HL-60 (cell line): ENCODE measurements at regions not wholly inside any gene's neighbourhood (a gene's known extent, or its start where the extent isn't known, plus 50 kb on each side); places are given as distances from the start of the nearest gene placed in this dataset.

ENCODE experiments used
- POLR2AphosphoS5 ChIP-seq: IDR thresholded peaks from 2 replicates; pipeline ENCODE4 v1.6.1; 2012; ENCODE audit warnings: low read depth
- SPI1 ChIP-seq: IDR thresholded peaks from 2 replicates; pipeline ENCODE4 v1.6.1; 2012; ENCODE audit warnings: low read depth, mild to moderate bottlenecking, borderline replicate concordance
- TF ChIP-seq, protein P1 (sequence below): IDR thresholded peaks from one replicate; pipeline ENCODE4 v1.5.1; 2011; ENCODE audit warnings: low read length, control low read depth, inconsistent platforms; ENCODE audit not compliant: insufficient read depth
- TF ChIP-seq, protein P2 (sequence below): IDR thresholded peaks from 2 replicates; pipeline ENCODE4 v1.6.1; 2012; ENCODE audit warnings: low read depth; ENCODE audit not compliant: insufficient replicate concordance

DNA sequence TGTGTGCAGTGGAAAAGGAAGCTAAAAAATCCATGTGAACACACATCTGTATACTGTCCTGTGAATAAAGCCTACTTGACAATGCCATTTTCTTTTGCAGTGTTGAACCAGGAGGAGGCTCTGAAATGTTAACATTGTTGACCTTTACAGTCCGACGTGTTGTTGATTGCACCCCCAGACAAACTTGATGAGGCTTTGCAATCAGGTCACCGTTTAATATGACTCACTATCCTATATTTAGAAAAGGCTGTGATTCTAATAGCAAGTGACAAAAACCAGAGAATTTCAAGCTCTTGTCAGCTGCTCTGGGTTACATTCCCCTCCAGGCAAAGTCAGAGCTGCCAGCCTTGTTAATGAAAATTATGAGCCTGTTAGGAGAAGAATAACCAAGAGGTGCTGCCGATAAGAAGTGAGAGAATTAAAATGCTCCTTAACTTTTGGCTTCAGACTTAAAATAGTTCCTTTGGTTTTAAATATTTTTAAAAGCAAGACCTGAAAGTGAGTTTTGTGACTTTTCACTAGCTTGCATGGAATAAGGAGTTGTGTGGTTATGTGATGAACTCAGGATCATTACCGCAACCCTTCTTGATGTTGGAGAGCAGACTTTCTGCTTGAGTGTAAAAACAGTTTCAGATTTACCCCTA is 162.1 kb downstream of the QPCT start:
- TF ChIP-seq, protein P1, sequence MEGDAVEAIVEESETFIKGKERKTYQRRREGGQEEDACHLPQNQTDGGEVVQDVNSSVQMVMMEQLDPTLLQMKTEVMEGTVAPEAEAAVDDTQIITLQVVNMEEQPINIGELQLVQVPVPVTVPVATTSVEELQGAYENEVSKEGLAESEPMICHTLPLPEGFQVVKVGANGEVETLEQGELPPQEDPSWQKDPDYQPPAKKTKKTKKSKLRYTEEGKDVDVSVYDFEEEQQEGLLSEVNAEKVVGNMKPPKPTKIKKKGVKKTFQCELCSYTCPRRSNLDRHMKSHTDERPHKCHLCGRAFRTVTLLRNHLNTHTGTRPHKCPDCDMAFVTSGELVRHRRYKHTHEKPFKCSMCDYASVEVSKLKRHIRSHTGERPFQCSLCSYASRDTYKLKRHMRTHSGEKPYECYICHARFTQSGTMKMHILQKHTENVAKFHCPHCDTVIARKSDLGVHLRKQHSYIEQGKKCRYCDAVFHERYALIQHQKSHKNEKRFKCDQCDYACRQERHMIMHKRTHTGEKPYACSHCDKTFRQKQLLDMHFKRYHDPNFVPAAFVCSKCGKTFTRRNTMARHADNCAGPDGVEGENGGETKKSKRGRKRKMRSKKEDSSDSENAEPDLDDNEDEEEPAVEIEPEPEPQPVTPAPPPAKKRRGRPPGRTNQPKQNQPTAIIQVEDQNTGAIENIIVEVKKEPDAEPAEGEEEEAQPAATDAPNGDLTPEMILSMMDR = no peak
- no peak for TF ChIP-seq POLR2AphosphoS5
- TF ChIP-seq SPI1 = no peak
- TF ChIP-seq, protein P2, sequence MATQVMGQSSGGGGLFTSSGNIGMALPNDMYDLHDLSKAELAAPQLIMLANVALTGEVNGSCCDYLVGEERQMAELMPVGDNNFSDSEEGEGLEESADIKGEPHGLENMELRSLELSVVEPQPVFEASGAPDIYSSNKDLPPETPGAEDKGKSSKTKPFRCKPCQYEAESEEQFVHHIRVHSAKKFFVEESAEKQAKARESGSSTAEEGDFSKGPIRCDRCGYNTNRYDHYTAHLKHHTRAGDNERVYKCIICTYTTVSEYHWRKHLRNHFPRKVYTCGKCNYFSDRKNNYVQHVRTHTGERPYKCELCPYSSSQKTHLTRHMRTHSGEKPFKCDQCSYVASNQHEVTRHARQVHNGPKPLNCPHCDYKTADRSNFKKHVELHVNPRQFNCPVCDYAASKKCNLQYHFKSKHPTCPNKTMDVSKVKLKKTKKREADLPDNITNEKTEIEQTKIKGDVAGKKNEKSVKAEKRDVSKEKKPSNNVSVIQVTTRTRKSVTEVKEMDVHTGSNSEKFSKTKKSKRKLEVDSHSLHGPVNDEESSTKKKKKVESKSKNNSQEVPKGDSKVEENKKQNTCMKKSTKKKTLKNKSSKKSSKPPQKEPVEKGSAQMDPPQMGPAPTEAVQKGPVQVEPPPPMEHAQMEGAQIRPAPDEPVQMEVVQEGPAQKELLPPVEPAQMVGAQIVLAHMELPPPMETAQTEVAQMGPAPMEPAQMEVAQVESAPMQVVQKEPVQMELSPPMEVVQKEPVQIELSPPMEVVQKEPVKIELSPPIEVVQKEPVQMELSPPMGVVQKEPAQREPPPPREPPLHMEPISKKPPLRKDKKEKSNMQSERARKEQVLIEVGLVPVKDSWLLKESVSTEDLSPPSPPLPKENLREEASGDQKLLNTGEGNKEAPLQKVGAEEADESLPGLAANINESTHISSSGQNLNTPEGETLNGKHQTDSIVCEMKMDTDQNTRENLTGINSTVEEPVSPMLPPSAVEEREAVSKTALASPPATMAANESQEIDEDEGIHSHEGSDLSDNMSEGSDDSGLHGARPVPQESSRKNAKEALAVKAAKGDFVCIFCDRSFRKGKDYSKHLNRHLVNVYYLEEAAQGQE = no peak
